GM06990 (cell line): ENCODE measurements at regions not wholly inside any gene's neighbourhood (a gene's known extent, or its start where the extent isn't known, plus 50 kb on each side); places are given as distances from the start of the nearest gene placed in this dataset.
"Not testable (repeated sequence)": the region's sequence is repeated elsewhere in the genome, so short reads cannot be mapped to it uniquely, and the experiment has no call there.

Experiments
- DNase-seq: peaks from one replicate; pipeline ENCODE4 v3.0.0-alpha.2; 2011; ENCODE audit not compliant: insufficient read length; ENCODE audit errors: extremely low read depth
- H3K27me3 ChIP-seq: replicated peaks from 2 replicates; pipeline ENCODE4 v1.6.0; 2011; ENCODE audit warnings: low read length; ENCODE audit not compliant: control insufficient read depth, insufficient read depth
- H3K36me3 ChIP-seq: 2 replicates; pipeline ENCODE4 v1.5.1; 2011; ENCODE audit warnings: low read length; ENCODE audit not compliant: control insufficient read depth, insufficient read depth
- H3K4me3 ChIP-seq: replicated peaks from 2 replicates; pipeline ENCODE4 v1.5.1; 2011; ENCODE audit warnings: low read depth, mild to moderate bottlenecking, control low read depth, low read length
- CTCF ChIP-seq: IDR thresholded peaks from 2 replicates; pipeline ENCODE4 v1.5.1; 2011; ENCODE audit warnings: low read length, control low read depth, mild to moderate bottlenecking, inconsistent platforms; ENCODE audit not compliant: insufficient read depth, poor library complexity, severe bottlenecking

- Histone ChIP-seq H3K27me3 (no peaks in the 10 kb centered on the region), H3K36me3 (no peaks in the 10 kb centered on the region), H3K4me3 (no peak overlapping the region)
- no peak for TF ChIP-seq CTCF
- DNase-seq, result no peak
Measured at GRCh38 chr5:92944903-92945604, 636.0 kb downstream of the NR2F1-AS1 start.

GRCh38 chr5:92944337-92944736, 636.7 kb downstream of the NR2F1-AS1 start:
- no peak for DNase-seq
- TF ChIP-seq CTCF, result no peak
- Histone ChIP-seq H3K27me3 (no peaks in the 10 kb centered on the region), H3K4me3 (no peak overlapping the region), H3K36me3 (no peaks in the 10 kb centered on the region)

- no peak for DNase-seq
- Histone ChIP-seq H3K27me3 (no peaks in the 10 kb centered on the region), H3K4me3 (no peak overlapping the region), H3K36me3 (no peaks in the 10 kb centered on the region)
- TF ChIP-seq CTCF, result no peak
Measured at GRCh38 chr5:92942762-92943161, 638.3 kb downstream of the NR2F1-AS1 start.

GRCh38 chr5:92941806-92942205, 639.2 kb downstream of the NR2F1-AS1 start:
- DNase-seq, result no peak
- H3K36me3 ChIP-seq, result no peaks in the 10 kb centered on the region
- TF ChIP-seq CTCF, result no peak

GRCh38 chr5:92939428-92939827, 641.6 kb downstream of the NR2F1-AS1 start:
- H3K36me3 ChIP-seq, result no peaks in the 10 kb centered on the region
- H3K4me3 ChIP-seq, result no peak overlapping the region
- H3K27me3 ChIP-seq, result no peaks in the 10 kb centered on the region
- no peak for TF ChIP-seq CTCF
- no peak for DNase-seq

More at GRCh38 chr5:92941806-92942205, 639.2 kb downstream of the NR2F1-AS1 start:
- no peaks in the 10 kb centered on the region for H3K27me3 ChIP-seq
- H3K4me3 ChIP-seq, result no peak overlapping the region

GRCh38 chr5:92937396-92937795, 643.6 kb downstream of the NR2F1-AS1 start:
- not testable (repeated sequence) for H3K27me3 ChIP-seq, DNase-seq, H3K4me3 ChIP-seq, H3K36me3 ChIP-seq
